Endothelial cell of umbilical vein (primary cell): ENCODE measurements at regions not wholly inside any gene's neighbourhood (a gene's known extent, or its start where the extent isn't known, plus 50 kb on each side); places are given as distances from the start of the nearest gene placed in this dataset.

ENCODE experiments used
- BruUV-seq: library from RNA; stranded (reverse); fragments of 400-500 nt; replicated peaks from 2 replicates; lab custom pipeline; 2021; lab: Mats Ljungman, UMichigan
- CTCF ChIA-PET: fragments of 300-600, 350-600 bp; sonication (Branson Sonifier 250); formaldehyde crosslinking; loops from one replicate; lab custom pipeline; 2021; ENCODE audit warnings: antibody characterized with exemption, inconsistent platforms; lab: Charles Lee
- POLR2A ChIA-PET: fragments of 300-600, 350-600 bp; sonication (Branson Sonifier 250); formaldehyde crosslinking; loops from one replicate; lab custom pipeline; 2021; ENCODE audit warnings: antibody characterized with exemption, inconsistent platforms; lab: Charles Lee
- DNase-seq: peaks from one replicate; pipeline ENCODE4 v3.0.0-alpha.2; 2011; ENCODE audit warnings: low read depth, low spot score
- FAIRE-seq: peaks from 2 replicates; lab custom pipeline; 2011; peaks lifted over from hg19 to GRCh38; lab: Jason Lieb, UNC
- H2AFZ ChIP-seq: 2 replicates; pipeline ENCODE4 v1.6.0; 2012; ENCODE audit warnings: low read depth, low read length, control low read depth, inconsistent platforms
- H3K27ac ChIP-seq: 2 replicates; pipeline ENCODE4 v1.5.1; 2011; ENCODE audit warnings: low read depth, mild to moderate bottlenecking, control low read depth, low read length, moderate library complexity; ENCODE audit not compliant: insufficient read depth
- H3K27me3 ChIP-seq, 2 experiments: 2 replicates each; pipeline versions ENCODE4 v1.6.0 to v1.6.1; 2011; ENCODE audit warnings: low read length in 2 of 2, mixed read lengths in 1 of 2; ENCODE audit not compliant: control insufficient read depth in 2 of 2, insufficient read depth in 2 of 2
- H3K36me3 ChIP-seq, 2 experiments: 2 replicates in 1 of 2; 3 replicates in 1 of 2; pipeline ENCODE4 v1.5.1; 2011; ENCODE audit warnings: low read length in 2 of 2, mild to moderate bottlenecking in 1 of 2, moderate library complexity in 1 of 2; ENCODE audit not compliant: control insufficient read depth in 2 of 2, insufficient read depth in 2 of 2; ENCODE audit errors: extremely low read depth in 1 of 2
- H3K4me1 ChIP-seq: 3 replicates; pipeline ENCODE4 v1.5.1; 2011; ENCODE audit warnings: mild to moderate bottlenecking, low read length; ENCODE audit not compliant: control insufficient read depth, insufficient read depth; ENCODE audit errors: extremely low read depth
- H3K4me2 ChIP-seq: 2 replicates; pipeline ENCODE4 v1.6.1; 2011; ENCODE audit warnings: low read length, control low read depth, mixed read lengths; ENCODE audit not compliant: insufficient read depth
- H3K4me3 ChIP-seq, 3 experiments: fragments of 200-600 bp in 1 of 3; sonication (generic), shearing (Covaris generic) in 1 of 3; replicated peaks in 1 of 3; 2 replicates each; pipeline ENCODE4 v1.5.1; 2011 to 2016; ENCODE audit warnings: control low read depth in 3 of 3, low read length in 3 of 3, mild to moderate bottlenecking in 2 of 3, inconsistent platforms in 1 of 3, low read depth in 1 of 3, moderate library complexity in 1 of 3; ENCODE audit not compliant: insufficient read depth in 1 of 3
- H3K79me2 ChIP-seq: 2 replicates; pipeline ENCODE4 v1.6.0; 2012; ENCODE audit warnings: low read length, inconsistent platforms; ENCODE audit not compliant: control insufficient read depth, insufficient read depth
- H3K9ac ChIP-seq: replicated peaks from 2 replicates; pipeline ENCODE3; 2011; ENCODE audit warnings: low read length, control low read depth; ENCODE audit not compliant: insufficient read depth; ENCODE audit errors: extremely low read depth
- H3K9me1 ChIP-seq: replicated peaks from 3 replicates; pipeline ENCODE4 v1.6.0; 2011; ENCODE audit warnings: mild to moderate bottlenecking, low read length; ENCODE audit not compliant: control insufficient read depth, insufficient read depth; ENCODE audit errors: extremely low read depth
- H3K9me3 ChIP-seq: replicated peaks from 2 replicates; pipeline ENCODE4 v1.5.1; 2012; ENCODE audit warnings: low read length, inconsistent platforms; ENCODE audit not compliant: control insufficient read depth, insufficient read depth
- H4K20me1 ChIP-seq: replicated peaks from 2 replicates; pipeline ENCODE3; 2011; ENCODE audit warnings: mild to moderate bottlenecking, low read length; ENCODE audit not compliant: control insufficient read depth, insufficient read depth; ENCODE audit errors: extremely low read depth
- CTCF ChIP-seq, 2 donors: IDR thresholded peaks; 1 replicate in 1 of 2; 2 replicates in 1 of 2; pipeline ENCODE4 v1.5.1; 2011; ENCODE audit warnings: low read length in 2 of 2, mild to moderate bottlenecking in 2 of 2, moderate library complexity in 2 of 2, control low read depth in 1 of 2, inconsistent platforms in 1 of 2, low read depth in 1 of 2; ENCODE audit not compliant: insufficient read depth in 1 of 2; ENCODE audit errors: extremely low read depth in 1 of 2
- EZH2 ChIP-seq: IDR thresholded peaks from 2 replicates; pipeline ENCODE4 v1.6.1; 2012; ENCODE audit warnings: borderline replicate concordance, low read depth, mild to moderate bottlenecking, moderate library complexity, low read length, inconsistent platforms; ENCODE audit not compliant: severe bottlenecking
- FOS ChIP-seq: IDR thresholded peaks from 2 replicates; pipeline ENCODE4 v1.6.1; 2011; ENCODE audit warnings: mild to moderate bottlenecking, low read length, moderate library complexity, borderline replicate concordance; ENCODE audit not compliant: insufficient read depth
- GATA2 ChIP-seq: IDR thresholded peaks from 2 replicates; pipeline ENCODE4 v1.7.0; 2011; ENCODE audit warnings: low read depth, mild to moderate bottlenecking, moderate library complexity, mixed read lengths, low read length; ENCODE audit not compliant: insufficient read length, insufficient read depth
- JUN ChIP-seq: IDR thresholded peaks from 2 replicates; pipeline ENCODE4 v1.6.1; 2011; ENCODE audit warnings: borderline replicate concordance, low read depth; ENCODE audit not compliant: insufficient read length, insufficient read depth
- MAX ChIP-seq: IDR thresholded peaks from 2 replicates; pipeline ENCODE4 v1.6.1; 2011; ENCODE audit not compliant: insufficient read depth, insufficient read length
- MYC ChIP-seq: IDR thresholded peaks from one replicate; pipeline ENCODE4 v1.6.1; 2011; ENCODE audit warnings: mild to moderate bottlenecking, low read depth, low read length
- POLR2A ChIP-seq: IDR thresholded peaks from 2 replicates; pipeline ENCODE4 v1.6.1; 2012; ENCODE audit warnings: low read depth, mild to moderate bottlenecking, control low read depth, low read length
- POLR2AphosphoS5 ChIP-seq: IDR thresholded peaks from 2 replicates; pipeline ENCODE4 v1.6.1; 2012; ENCODE audit warnings: low read depth, mild to moderate bottlenecking, control low read depth, low read length, moderate library complexity; ENCODE audit not compliant: insufficient read depth
- dilution Hi-C: fragments of 300-500 bp; cut with MboI; formaldehyde crosslinking; loops from one replicate; pipeline ENCODE4 v1.15.0; 2019; ENCODE audit warnings: low sequenced_read_pairs; ENCODE audit not compliant: extremely low pct_ligation_motif_present
- intact Hi-C: fragments of 100-400 bp; cut with micrococcal nuclease; formaldehyde crosslinking; loops from one replicate; pipeline ENCODE4 v1.10.0; 2022

DNA sequence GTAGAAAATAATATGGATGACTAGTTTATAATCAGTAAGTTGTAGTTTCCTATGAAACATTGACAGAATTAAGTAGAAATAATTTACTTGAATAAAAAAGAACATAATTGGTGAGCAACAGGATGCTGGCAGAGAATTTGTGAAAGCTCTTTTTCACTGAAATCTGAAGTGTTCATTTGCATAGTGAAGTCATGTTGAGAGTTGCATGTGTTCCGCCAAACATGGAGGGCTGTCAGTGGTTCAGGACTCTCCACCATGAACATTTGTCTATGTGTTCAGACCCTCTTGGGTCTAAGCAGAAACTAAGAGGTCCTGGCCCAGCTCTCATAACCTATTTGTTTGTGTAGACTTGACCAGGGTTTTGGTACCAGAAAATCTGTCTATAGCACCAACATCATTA is 182.5 kb upstream of the LINC00305 start:
- H3K9me3 ChIP-seq: no peaks in the 10 kb centered on the region
- H3K4me1 ChIP-seq: peaks cover 23% of the 10 kb centered on the region
- no peaks in the 10 kb centered on the region for H3K27me3 ChIP-seq
- H3K27ac ChIP-seq: no peak overlapping the region
- TF ChIP-seq POLR2AphosphoS5 (no peak), EZH2 (no peak), MAX (no peak), MYC (no peak), GATA2 (no peak), POLR2A (no peak), JUN (no peak), FOS (no peak), CTCF (IDR thresholded peaks at IDR 0.05; ENCODE audit: extremely low read depth in 1 of 2, insufficient read depth in 1 of 2, low read depth in 1 of 2, low read length in 2 of 2) (no peak)
- ChIA-PET CTCF (no interaction called here), POLR2A (no interaction called here)
- intact Hi-C loops: loop anchor here (5.0 kb wide), 1 partner anchor 234 kb away; no protein-coding TSS in a partner anchor
- dilution Hi-C loops: no loop called here
- H3K79me2 ChIP-seq: no peaks in the 10 kb centered on the region
- no peak overlapping the region for H3K4me2 ChIP-seq
- no peaks in the 10 kb centered on the region for H3K9me1 ChIP-seq
- FAIRE-seq: no peak
- DNase-seq: no peak
- BruUV-seq: no TSS peak
- H2AFZ ChIP-seq: no peak overlapping the region
- H4K20me1 ChIP-seq: no peaks in the 10 kb centered on the region
- H3K9ac ChIP-seq: no peak overlapping the region
- H3K36me3 ChIP-seq: no peaks in the 10 kb centered on the region
- no peak overlapping the region for H3K4me3 ChIP-seq
